ENCODE measurements at regions not wholly inside any gene's neighbourhood (a gene's known extent, or its start where the extent isn't known, plus 50 kb on each side); places are given as distances from the start of the nearest gene placed in this dataset.

DNA sequence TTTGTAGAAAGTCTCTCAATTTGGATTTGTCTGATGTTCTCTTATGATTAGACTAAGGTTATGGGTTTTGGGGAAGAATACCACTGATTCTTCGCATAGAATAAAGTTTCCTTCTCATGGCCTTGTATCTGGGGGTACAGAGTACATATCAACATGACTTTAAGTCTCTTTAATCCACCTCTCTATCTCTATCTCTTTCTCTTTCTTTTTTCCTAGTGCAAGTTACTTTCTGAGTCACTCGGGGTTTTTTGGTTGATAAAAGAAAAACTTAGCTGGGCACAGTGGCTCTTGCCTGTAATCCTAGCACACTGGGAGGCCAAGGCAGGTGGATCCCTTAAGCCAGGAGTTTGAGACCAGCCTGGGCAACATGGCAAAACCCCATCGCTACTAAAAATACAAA is 100.1 kb upstream of the MAP4K3 start:
- no peak for DNase-seq (ENCODE audit: low read depth)

DNA sequence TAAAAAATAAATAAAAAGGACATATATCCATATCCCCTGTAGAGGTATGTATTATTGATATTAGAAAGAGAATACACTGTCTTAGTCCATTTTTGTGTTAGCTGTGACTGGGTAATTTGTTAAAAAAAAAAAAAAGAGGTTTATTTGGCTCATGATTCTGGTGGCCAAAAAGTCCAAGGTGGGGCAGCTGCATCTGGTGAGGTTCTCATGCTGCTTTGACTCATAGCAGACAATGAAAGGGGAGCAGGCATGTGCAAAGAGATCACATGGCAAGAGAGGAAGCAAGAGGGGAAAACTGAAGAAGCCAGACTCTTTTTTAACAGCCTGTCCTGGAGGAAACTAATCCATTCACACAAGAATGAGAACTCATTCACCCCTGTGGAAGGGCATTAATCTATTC is 101.6 kb upstream of the MAP4K3 start:
- DNase-seq (ENCODE audit: low read depth) = no peak

DNA sequence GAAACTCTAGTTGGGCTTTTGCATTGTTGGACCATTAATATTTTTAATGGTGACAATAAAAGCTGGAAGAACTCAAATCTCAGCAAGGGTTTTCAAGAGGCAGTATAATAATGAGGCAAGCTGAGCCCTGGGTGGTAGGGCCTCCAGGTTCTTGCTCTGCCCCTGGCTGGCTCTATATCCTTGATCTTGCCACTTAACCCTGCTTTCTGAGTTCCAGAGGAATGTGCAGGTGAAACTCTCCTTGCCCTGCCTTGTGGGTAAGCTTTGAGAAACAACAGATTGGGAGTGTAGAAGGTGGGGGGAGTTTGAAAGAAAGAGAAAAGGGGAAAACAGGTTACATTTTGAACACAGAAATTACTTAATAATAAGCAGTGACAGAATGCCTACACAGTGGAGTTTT is 103.3 kb upstream of the MAP4K3 start:
- no peak for DNase-seq (ENCODE audit: low read depth)

DNA sequence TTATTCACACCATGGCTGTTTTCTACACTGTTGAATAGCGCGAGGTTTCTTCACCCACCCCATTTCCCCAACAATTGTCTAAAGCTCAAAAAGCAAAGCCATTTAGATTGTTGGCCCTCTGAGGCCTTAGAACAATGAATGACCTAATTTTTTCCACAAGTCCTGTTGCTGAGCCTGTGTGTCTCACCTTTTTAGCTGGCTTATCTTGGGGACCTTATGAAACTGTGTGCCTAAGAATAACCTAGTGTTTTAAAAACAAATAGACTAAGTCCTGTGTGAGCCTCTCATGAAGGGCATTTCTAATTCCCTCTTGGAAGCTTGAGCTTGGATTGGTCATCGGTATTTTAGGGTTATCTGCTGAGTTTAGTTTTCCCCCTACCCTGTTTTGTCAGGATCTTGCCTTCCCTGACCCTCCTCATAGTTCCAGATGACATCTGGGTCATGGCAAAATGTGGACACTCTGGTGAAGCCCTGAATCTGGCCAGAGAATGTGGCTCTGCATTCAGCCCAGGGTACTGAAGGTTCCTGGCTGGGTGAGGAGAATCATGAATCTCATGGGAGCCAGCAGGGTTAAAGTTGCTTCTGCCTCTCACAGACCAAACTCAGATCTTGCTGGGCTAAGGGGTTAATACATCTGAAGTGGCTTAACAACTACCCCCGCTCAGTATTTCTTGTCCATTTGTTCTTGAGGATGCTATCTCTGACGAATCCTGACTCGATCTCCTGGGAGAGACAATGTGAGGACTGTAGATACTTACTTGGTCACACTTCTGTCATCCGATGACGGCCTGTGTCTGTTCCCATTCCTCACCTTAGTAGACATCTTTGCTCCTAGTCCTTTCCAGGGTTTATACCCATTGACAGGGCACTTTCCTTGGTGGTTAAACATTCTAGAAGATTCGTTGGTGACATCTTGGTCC is 104.2 kb upstream of the MAP4K3 start:
- no peak for DNase-seq (ENCODE audit: low read depth)

DNA sequence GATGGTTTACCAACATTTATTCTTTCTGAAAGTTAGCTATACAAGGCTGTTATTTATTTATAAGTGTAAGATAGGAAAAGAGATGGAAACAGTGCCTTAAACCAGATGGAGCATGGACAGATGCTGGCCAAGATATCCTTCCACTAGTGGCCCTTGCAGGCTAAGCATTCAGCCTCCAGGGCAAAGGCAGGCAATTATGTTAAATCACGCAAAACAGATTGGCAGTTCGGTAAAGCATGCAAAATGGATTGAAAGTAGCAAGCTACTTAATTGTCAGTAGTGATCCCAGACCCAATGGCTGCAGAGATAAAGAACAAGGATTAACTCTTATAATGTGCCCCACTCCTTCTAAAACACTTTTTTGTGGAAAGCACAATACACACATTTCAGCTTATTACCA is 105.4 kb upstream of the MAP4K3 start:
- DNase-seq (ENCODE audit: low read depth) = no peak

DNA sequence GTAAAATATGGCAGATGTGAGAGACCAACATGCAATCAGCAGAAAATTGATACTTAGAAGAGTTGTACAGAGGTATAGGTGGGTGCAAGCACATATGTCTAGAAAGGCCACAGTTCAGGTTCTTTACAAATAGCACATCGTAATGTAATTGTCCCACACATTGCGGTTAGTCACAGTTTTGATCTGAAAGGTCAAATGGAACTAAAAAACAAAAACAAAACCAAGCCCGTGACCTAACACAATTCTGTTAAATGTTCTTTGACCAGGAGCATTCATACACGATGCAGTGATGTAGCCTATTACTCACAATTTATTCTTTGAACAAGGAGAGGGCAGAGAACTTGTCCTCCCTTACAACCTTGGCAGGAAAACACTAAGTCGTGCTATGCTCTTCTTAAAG is 108.9 kb upstream of the MAP4K3 start:
- no peak for DNase-seq (ENCODE audit: low read depth)

DNA sequence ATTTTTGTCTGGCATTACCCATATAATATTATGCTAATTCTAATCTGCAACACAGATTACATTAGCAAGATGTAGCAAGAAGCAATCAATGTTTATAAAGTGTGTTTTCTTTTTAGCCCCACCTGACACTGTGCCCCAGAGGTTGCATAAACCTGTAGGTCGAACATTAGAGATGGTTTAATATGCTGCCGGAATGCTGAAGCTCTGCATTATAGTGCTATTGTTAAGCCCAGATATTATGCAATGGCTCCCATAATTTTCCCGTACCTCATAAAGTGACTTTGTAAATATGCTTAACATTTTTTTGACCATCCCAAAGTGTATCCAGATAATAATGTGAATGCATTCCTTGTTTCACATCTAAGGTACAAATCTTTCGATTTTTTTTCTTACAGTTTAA is 109.3 kb upstream of the MAP4K3 start:
- DNase-seq (ENCODE audit: low read depth) = no peak

DNA sequence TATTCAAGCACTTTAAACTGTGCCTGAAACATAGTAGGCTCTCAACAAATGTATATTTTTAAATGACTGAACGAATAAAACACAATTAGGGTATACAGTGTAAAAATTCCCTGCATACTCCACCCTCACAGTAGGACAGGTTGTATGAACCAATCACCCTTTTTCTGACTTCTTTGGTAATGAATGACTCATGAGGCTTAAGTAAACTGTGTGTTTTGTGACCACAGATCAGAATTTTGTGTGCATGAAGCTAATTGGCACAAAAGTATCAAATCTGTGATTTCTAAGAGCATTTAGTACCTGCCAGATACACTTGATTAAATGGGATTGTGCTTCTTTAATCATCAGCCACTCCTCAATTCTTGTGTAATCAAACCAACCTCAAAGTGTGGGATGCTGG is 109.9 kb upstream of the MAP4K3 start:
- no peak for DNase-seq (ENCODE audit: low read depth)

DNA sequence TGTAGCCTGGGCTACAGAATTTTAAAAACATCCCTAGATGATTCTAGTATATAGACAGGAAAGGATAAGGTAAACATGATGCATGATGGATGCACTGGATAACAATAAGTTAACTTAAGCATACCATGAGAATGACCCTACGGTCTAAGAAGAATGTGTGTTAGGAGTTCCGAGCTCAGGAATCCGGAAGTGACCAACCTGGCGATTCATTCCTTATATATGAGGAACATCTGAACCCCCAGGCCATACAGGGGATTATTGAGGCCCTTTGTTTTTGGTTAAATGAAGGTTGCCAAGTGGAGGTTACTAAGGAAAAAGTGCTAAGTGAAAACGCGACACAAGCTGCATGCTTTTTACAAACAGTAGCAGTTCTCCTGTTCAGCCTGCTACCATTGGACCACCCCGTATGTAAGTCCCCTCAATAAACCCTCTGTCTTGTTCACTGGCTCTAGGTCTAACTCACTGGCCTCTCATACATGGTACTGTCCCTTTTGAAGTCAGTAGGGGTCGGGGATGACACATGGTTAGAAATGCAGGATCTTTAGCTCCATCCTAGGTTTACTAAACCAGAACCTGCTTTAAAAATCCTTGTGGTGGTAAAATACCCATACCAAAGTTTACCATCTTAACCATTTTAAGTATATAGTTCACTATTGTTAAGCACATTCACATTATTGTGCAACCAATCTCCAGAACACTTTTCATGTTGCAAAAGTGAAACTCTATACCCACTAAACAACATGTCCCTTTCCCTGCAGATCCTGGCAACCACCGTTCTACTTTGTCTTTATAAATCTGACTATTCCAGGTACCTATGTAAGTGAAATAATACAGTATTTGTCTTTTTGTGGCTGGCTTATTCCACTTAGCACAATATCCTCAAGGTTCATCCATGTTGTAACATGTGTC is 111.0 kb upstream of the MAP4K3 start:
- no peak for DNase-seq (ENCODE audit: low read depth)

DNA sequence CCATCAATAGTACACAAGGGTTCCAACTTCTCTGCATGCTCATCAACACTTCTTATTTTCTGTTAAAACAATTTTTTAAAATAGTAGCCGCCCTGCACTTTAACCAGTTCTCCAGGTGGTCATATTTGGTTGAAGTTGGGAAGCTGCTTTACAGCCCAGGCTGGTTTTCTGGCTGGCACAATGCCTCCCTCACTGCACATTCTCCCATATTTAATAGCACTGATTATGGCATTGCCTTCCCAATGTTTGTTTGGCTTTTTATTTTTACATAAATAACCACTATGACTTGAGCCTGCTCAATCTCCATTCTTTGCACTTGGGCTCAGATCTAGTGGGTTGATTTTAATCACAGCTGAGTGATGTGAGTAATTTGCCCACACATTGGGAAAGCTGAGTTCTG is 111.9 kb upstream of the MAP4K3 start:
- DNase-seq (ENCODE audit: low read depth) = no peak

DNA sequence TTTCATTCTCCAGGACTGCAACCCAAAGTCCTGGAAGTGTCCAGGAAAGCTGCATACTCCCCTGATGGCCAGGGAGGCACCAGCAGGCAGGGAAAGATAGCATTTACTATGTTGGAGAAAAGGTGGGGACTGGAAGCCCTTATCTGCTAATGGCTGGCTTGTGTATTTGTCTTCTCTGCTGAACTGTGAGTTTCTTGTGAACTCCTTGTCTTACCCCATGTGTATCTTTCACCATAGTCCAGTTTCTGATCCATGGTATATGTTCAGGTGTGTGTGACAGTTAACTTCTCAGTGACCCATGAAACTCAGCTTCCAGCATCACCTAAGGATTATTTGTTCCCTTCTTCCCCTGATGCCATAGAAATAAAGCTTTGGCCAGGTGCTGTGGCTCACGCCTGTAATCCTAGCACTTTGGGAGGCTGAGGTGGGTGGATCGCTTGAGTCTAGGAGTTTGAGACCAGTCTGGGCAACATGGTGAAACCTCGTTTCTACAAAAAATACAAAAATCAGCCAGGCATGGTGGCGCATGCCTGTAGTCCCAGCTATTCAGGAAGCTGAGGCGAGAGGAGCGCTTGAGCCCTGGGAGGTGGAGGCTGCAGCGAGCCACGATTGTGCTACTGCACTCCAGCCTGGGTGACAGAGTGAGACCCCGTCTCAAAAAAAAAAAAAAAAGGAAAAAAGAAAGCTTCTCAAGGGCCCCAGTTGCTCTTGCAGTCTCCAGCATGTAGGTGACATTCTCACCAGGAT is 112.8 kb upstream of the MAP4K3 start:
- DNase-seq (ENCODE audit: low read depth) = no peak

DNA sequence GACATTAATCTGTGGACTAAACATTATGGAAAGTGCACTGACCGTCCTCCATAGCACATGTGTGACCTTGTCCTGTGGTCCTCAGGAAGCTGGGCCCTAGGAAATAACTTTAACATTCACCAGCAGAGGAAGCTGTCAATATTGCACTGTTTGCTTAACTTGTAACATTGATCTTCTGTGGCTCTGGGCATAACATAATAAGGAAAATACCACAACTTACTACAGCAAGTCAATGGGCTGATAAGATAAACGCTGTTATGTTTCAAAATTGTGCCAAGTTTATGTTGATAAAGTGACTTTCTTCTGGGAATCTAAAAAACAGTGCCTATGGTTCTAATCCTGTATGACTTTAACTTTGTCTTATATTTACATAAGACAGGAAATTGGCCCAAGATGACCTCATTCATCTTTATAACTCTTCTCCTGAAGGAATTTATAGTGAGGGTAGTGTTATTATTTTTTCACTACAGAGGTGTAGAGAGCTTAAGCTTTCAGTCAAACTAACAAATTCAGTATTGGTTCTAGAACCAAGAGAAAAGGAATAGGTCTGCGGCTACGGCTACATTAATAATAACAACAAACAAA is 113.7 kb upstream of the MAP4K3 start:
- no peak for DNase-seq (ENCODE audit: low read depth)

DNA sequence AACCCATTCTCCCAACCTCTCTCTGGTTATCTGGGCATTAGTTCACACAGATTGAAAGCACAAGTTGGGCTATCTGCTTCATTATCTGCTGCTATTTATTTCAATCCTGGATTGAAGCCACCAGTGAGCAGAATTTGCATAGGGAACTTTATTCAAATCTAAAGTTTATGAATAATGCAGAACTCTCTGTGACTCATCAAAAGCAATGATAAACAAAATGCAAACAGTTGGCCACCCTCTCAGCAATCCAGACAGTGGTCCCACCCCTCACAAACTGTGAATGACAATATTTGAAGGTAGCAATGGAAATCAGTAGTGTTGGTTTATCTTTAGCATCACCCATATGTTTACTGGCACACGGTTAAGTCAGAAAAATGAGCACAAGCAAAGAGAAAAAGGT is 106.8 kb upstream of the TMEM178A start:
- no peak for DNase-seq (ENCODE audit: low read depth)

DNA sequence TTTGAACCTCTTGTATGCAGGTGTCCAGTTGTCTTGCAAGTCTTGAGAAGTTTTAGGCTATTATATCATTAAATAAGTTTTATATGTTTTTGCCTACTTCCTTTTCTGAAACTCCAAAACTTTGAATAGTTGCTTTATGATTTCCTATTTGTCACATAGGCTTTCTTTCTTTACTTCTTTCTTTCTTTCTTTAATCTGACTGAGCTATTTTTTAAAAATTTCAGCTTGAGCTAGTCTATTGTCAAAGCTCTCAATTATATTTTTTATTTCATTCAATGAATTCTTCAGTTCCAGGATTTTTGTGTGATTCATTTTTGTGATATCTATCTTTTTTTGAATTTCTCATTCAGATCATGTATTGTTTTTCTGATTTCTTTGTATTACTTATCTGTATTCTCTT is 102.1 kb upstream of the TMEM178A start:
- DNase-seq (ENCODE audit: low read depth) = no peak

DNA sequence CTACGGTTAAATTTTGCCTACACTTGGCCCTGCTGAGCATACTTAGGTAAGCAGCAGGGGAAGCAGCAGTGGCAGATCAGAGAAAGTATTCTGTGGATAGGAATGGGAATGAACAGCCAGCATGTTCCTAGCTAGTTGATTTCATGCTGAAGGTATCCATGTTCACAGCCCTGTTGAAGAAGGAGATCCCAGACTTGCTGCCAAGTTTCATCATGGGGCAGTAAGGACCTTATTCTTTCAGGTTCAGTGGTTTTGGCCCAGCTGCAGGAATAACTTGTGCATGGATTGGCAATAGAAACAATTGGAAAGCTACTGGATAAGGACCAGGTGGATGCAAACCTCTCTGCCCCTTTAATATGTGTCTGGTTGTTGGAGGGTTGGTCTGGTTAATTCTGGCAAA is 98.2 kb upstream of the TMEM178A start:
- no peak for DNase-seq (ENCODE audit: low read depth)

DNA sequence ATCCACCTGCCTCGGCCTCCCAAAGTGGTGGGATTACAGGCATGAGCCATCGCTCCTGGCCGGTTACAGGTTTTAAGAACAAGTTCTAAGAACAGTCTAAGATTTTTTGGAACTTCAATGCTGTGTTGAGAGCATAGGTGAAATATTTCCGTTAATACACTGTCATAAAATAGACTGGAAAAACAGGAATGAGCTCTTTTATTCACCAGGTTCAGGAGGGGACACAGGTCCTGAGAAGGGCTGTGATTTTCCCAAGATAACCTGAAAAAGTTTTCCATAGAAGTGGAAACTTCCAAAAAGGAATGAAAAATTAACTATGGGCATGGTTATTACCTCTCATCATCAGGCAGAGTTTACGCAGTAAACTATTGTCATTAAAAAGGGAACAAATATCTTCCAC is 97.6 kb upstream of the TMEM178A start:
- no peak for DNase-seq (ENCODE audit: low read depth)

DNA sequence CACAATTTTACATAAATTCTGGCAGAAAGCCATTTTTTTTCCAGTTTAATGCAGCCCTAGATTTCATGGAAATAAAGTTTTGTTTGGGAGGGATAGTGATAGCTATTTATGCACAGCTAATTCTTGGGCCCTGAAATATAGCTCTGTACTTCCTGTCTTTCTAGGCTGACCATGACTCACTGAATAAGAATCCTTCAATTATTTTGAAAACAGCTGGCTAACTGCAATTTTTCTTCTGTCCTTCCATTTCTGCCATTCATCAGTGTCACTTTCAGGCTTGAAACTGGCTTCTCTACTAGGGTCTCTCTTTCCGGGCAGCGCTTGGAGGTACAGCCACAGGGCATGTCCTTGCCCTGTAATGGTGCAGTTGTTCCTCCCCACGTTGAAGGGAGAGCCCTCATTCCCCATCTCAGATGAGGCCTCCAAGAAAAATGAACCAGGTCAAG is 97.1 kb upstream of the TMEM178A start:
- DNase-seq (ENCODE audit: low read depth) = no peak

DNA sequence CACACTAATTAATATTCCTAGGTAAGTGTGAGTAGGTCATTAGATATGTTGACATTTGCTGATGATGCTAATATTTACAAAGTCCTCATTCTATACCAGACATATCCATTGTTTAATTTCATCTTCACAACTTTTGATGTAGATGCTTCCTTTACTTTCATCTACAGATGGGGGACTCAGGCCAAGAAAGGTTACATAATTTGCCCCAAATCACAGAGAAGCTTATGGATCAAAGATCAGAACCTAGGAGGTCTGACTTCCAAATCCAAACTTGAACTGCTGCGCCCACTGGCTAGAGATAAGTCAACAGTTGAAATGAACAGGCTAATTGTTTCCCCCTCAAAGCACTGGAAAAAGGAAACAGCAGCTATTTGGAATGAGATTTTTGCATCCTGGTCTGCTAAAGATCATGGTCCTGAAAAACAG is 95.6 kb upstream of the TMEM178A start:
- DNase-seq (ENCODE audit: low read depth) = no peak

DNA sequence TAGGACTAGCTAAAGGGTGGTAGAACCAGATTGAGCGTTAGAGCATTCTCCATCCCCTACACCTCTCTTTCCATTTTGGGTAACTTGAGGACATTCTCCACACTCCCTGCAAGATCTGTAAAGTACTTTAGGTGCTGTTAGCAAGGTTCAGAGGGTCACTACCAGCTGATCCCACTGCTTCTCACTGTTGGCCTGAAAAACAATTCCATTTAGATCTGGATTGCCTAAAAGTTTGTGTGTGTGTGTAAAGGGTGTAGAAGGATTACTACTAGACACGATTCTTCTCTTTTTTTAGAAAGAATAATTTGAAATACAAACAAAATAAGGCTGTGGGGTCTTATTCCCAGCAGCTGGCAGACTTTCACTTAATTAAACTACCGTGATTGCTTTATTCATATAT is 95.1 kb upstream of the TMEM178A start:
- no peak for DNase-seq (ENCODE audit: low read depth)

DNA sequence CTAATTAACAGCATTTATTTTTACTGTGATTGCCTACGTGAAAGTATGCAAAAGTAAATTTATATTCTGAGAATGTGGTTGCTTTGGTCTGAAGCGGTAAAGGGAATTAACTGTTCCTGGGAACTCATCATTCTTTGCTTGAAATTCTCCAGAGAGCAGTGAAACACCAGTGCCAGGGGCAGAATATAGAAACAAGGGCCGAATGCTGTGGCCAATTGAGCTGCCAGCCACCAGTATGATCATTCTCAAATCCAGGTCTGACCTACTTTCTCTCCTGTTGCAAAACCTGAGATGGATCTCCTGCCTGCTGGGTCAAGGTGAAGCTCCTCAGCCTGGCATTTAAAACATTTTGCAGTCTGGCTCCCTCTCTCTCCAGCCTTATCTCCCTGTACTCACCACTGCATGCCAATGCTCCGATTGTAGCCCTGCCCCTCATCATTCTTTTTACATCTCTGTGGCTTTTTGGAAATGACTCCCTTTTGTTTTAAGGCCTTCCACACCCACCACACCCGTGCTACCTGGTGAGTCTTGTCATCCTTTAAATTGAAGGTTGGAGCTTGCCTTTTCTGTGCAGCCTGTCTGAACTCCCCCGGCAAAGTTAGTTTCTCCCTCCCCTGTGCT is 94.5 kb upstream of the TMEM178A start:
- DNase-seq (ENCODE audit: low read depth) = no peak

DNA sequence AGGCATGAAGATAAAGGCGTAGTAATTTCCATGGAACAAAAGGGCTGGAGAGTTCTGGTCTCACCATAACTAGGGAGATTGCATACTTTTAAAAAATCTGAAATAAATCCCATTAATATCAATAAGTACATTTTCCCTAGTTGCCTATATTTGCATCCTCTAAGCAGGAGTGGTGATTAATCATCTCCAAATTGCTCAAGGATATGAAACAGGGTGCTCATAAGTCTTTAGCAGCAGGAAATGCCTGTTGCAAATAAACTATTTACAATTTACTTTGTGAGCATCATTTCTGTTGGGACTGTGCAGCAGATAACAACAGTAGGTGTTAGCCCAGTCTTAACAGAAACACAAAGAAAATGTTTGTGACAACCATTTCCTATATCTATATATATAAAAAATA is 92.4 kb upstream of the TMEM178A start:
- DNase-seq (ENCODE audit: low read depth) = no peak

DNA sequence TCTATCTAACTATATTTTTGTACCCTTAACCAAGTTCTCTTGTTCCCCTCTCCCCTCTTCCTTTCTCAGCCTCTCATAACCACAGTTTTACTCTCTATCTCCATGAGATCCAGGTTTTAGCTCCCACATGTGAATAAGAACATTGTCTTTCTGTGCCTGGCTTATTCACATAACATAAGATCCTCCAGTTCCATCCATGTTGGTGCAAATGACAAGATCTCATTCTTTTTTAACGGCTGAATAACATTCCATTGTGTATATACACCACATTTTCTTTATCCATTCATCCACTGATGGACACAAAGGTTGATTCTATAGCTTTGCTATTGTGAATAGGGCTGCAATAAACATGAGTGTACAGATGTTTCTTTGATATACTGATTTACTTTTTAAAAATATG is 83.9 kb upstream of the TMEM178A start:
- no peak for DNase-seq (ENCODE audit: low read depth)
